COLO668 (cell line): ENCODE measurements at regions not wholly inside any gene's neighbourhood (a gene's known extent, or its start where the extent isn't known, plus 50 kb on each side); places are given as distances from the start of the nearest gene placed in this dataset.

ENCODE experiments used
- DNase-seq: peaks from one replicate; lab custom pipeline; 2025; ENCODE audit not compliant: unreplicated experiment; lab: John Stamatoyannopoulos, UW

- DNase-seq, result no peak
Observed at GRCh38 chr2:5444854-5445253, 247.3 kb upstream of the SOX11 start.

- DNase-seq, result no peak
Observed at GRCh38 chr2:5449867-5450266, 242.3 kb upstream of the SOX11 start.

GRCh38 chr2:5453220-5454050 lies 238.7 kb upstream of the SOX11 start:
- DNase-seq, result no peak

- no peak for DNase-seq
Observed at GRCh38 chr2:5454051-5454390, 238.2 kb upstream of the SOX11 start.

- DNase-seq, result no peak
Observed at GRCh38 chr2:5459041-5459440, 233.1 kb upstream of the SOX11 start.

- no peak for DNase-seq
Observed at GRCh38 chr2:5464657-5465056, 227.5 kb upstream of the SOX11 start.

GRCh38 chr2:5465859-5466258 lies 226.3 kb upstream of the SOX11 start:
- DNase-seq, result no peak

- no peak for DNase-seq
Observed at GRCh38 chr2:5467178-5467905, 224.8 kb upstream of the SOX11 start.

GRCh38 chr2:5472673-5473072 lies 219.5 kb upstream of the SOX11 start:
- DNase-seq, result peak; percentile 15

GRCh38 chr2:5473635-5474034 lies 218.5 kb upstream of the SOX11 start:
- no peak for DNase-seq

- DNase-seq, result peak; percentile 32
Observed at GRCh38 chr2:5474716-5475115, 217.5 kb upstream of the SOX11 start.

- no peak for DNase-seq
Observed at GRCh38 chr2:5479265-5479928, 212.8 kb upstream of the SOX11 start.

GRCh38 chr2:5482929-5483331 lies 209.3 kb upstream of the SOX11 start:
- no peak for DNase-seq

- no peak for DNase-seq
Observed at GRCh38 chr2:5484868-5485267, 207.3 kb upstream of the SOX11 start.

- no peak for DNase-seq
Observed at GRCh38 chr2:5491523-5491922, 200.7 kb upstream of the SOX11 start.

GRCh38 chr2:5493256-5493655 lies 198.9 kb upstream of the SOX11 start:
- DNase-seq, result no peak

GRCh38 chr2:5494212-5494611 lies 198.0 kb upstream of the SOX11 start:
- DNase-seq, result no peak

GRCh38 chr2:5495586-5495985 lies 196.6 kb upstream of the SOX11 start:
- DNase-seq, result no peak

GRCh38 chr2:5497874-5498273 lies 194.3 kb upstream of the SOX11 start:
- DNase-seq, result no peak

GRCh38 chr2:5501807-5502206 lies 190.4 kb upstream of the SOX11 start:
- DNase-seq, result no peak

GRCh38 chr2:5502385-5502784 lies 189.8 kb upstream of the SOX11 start:
- no peak for DNase-seq

GRCh38 chr2:5504756-5505155 lies 187.4 kb upstream of the SOX11 start:
- DNase-seq, result no peak
